B cell (primary cell): ENCODE measurements at regions not wholly inside any gene's neighbourhood (a gene's known extent, or its start where the extent isn't known, plus 50 kb on each side); places are given as distances from the start of the nearest gene placed in this dataset.

Experiments used
- ATAC-seq: fragments of 200-7000 bp; cut with Tn5 transposase; one replicate; pipeline ENCODE4 v1.10.0; 2021; ENCODE audit warnings: low read depth, mild to moderate bottlenecking, moderate number of reproducible peaks, moderate library complexity
- CTCF ChIA-PET: fragments of 350-600 bp; sonication (Branson Sonifier 250); formaldehyde crosslinking; loops from one replicate; lab custom pipeline; 2021; ENCODE audit warnings: antibody characterized with exemption, inconsistent platforms; lab: Charles Lee
- POLR2A ChIA-PET: fragments of 350-600 bp; sonication (Branson Sonifier 250); formaldehyde crosslinking; loops from one replicate; lab custom pipeline; 2021; ENCODE audit warnings: antibody characterized with exemption; lab: Charles Lee
- DNase-seq: peaks from one replicate; pipeline ENCODE4 v3.0.0; 2013
- H2AFZ ChIP-seq: 2 replicates; pipeline ENCODE4 v1.6.1; 2012; ENCODE audit warnings: mild to moderate bottlenecking, low read depth, low read length; ENCODE audit not compliant: insufficient read depth, poor library complexity, severe bottlenecking
- H3K27ac ChIP-seq, 2 donors: 1 replicate in 1 of 2; 2 replicates in 1 of 2; pipeline ENCODE4 v1.5.1; 2012 to 2013; ENCODE audit warnings: low read length in 2 of 2, mild to moderate bottlenecking in 2 of 2, moderate library complexity in 1 of 2
- H3K27me3 ChIP-seq, 4 experiments: fragments of 200-600 bp in 1 of 4; sonication (generic) in 1 of 4; replicated peaks in 1 of 4; 1 replicate in 2 of 4; 2 replicates in 2 of 4; pipeline versions ENCODE4 v1.6.1 to v1.7.0; 2013 to 2016; ENCODE audit warnings: low read length in 3 of 4, mild to moderate bottlenecking in 2 of 4, mixed read lengths in 1 of 4, moderate library complexity in 1 of 4; ENCODE audit not compliant: insufficient read depth in 4 of 4, control insufficient read depth in 3 of 4; ENCODE audit errors: control extremely low read depth in 1 of 4
- H3K36me3 ChIP-seq, 2 experiments: replicated peaks in 1 of 2; 1 replicate in 1 of 2; 2 replicates in 1 of 2; pipeline versions ENCODE4 v1.6.1 to v1.7.1; 2013; ENCODE audit warnings: low read length in 1 of 2; ENCODE audit not compliant: insufficient read depth in 2 of 2, control insufficient read depth in 1 of 2; ENCODE audit errors: control extremely low read depth in 1 of 2, extremely low read depth in 1 of 2
- H3K4me1 ChIP-seq, 2 donors: fragments of 200-600 bp in 1 of 2; sonication (generic) in 1 of 2; 1 replicate in 1 of 2; 2 replicates in 1 of 2; pipeline versions ENCODE4 v1.5.1 to v1.6.1; 2013 to 2017; ENCODE audit warnings: low read length in 2 of 2; ENCODE audit not compliant: control insufficient read depth in 2 of 2, insufficient read depth in 2 of 2
- H3K4me2 ChIP-seq: replicated peaks from 2 replicates; pipeline ENCODE3; 2012; ENCODE audit warnings: mild to moderate bottlenecking, low read depth, low read length; ENCODE audit not compliant: poor library complexity, severe bottlenecking
- H3K4me3 ChIP-seq, 5 experiments: fragments of 200-600 bp in 1 of 5; sonication (generic) in 1 of 5; 1 replicate in 3 of 5; 2 replicates in 2 of 5; pipeline versions ENCODE4 v1.5.1 to v1.7.0; 2011 to 2016; ENCODE audit warnings: low read length in 4 of 5, mild to moderate bottlenecking in 4 of 5, low read depth in 2 of 5, control low read depth in 1 of 5, moderate library complexity in 1 of 5; ENCODE audit not compliant: insufficient read depth in 1 of 5; ENCODE audit errors: control extremely low read depth in 1 of 5, extremely low read depth in 1 of 5
- H3K79me2 ChIP-seq: fragments of 200-600 bp; sonication (generic); one replicate; pipeline ENCODE4 v1.6.0; 2016; ENCODE audit warnings: low read length; ENCODE audit not compliant: control insufficient read depth, insufficient read depth
- H3K9ac ChIP-seq: fragments of 200-600 bp; sonication (generic); 2 replicates; pipeline ENCODE4 v1.6.1; 2017; ENCODE audit warnings: mild to moderate bottlenecking, low read length, moderate library complexity
- H3K9me3 ChIP-seq, 3 donors: one replicate each; pipeline versions ENCODE4 v1.6.1 to v1.7.1; 2013; ENCODE audit warnings: low read length in 2 of 3; ENCODE audit not compliant: control insufficient read depth in 2 of 3, insufficient read depth in 1 of 3; ENCODE audit errors: control extremely low read depth in 1 of 3
- H4K20me1 ChIP-seq: 2 replicates; pipeline ENCODE4 v1.6.0; 2012; ENCODE audit warnings: mild to moderate bottlenecking, low read length; ENCODE audit not compliant: insufficient read depth, control insufficient read depth, poor library complexity, severe bottlenecking
- H3K27ac Mint-ChIP-seq: one replicate; pipeline ENCODE4 v1.8.0; 2021; ENCODE audit warnings: mixed read lengths
- H3K27me3 Mint-ChIP-seq: one replicate; pipeline ENCODE4 v1.8.0; 2021; ENCODE audit warnings: mixed read lengths
- H3K4me1 Mint-ChIP-seq: one replicate; pipeline ENCODE4 v1.8.0; 2021; ENCODE audit warnings: mixed read lengths
- H3K4me3 Mint-ChIP-seq: one replicate; pipeline ENCODE4 v1.8.0; 2021; ENCODE audit warnings: mixed read lengths
- H3K9me3 Mint-ChIP-seq: one replicate; pipeline ENCODE4 v1.8.0; 2022; ENCODE audit warnings: mixed read lengths; ENCODE audit not compliant: insufficient read depth
- CTCF ChIP-seq: fragments of 200-600 bp; IDR thresholded peaks from one replicate; pipeline ENCODE4 v1.8.0; 2022; ENCODE audit warnings: antibody characterized with exemption, mild to moderate bottlenecking
- EZH2 ChIP-seq: IDR thresholded peaks from 2 replicates; pipeline ENCODE4 v1.6.1; 2012; ENCODE audit warnings: borderline replicate concordance, low read depth, mild to moderate bottlenecking, moderate library complexity, low read length; ENCODE audit not compliant: insufficient read depth, poor library complexity, severe bottlenecking
- WGBS: methylation state at CpG from one replicate; pipeline ENCODE4 v1.1.5; 2013; ENCODE audit warnings: missing lambda C conversion rate; ENCODE audit not compliant: insufficient coverage; 5-methylcytosine and 5-hydroxymethylcytosine counted together
- intact Hi-C: fragments of 100-400 bp; cut with micrococcal nuclease; formaldehyde crosslinking; loops from one replicate; pipeline ENCODE4 v1.10.0; 2022

GRCh38 chr12:131635491-131636122, 75.3 kb upstream of the SFSWAP start:
- H3K9ac ChIP-seq = no peak overlapping the region
- no peak overlapping the region for H3K27ac Mint-ChIP-seq
- H3K27ac ChIP-seq = no peak overlapping the region
- no peak overlapping the region for H3K4me3 Mint-ChIP-seq
- H3K4me2 ChIP-seq = no peak overlapping the region
- TF ChIP-seq CTCF = no peak
- TF ChIP-seq EZH2 = no peak
- peaks cover 42% of the 10 kb centered on the region for H3K27me3 Mint-ChIP-seq
- H3K9me3 Mint-ChIP-seq = no peaks in the 10 kb centered on the region
- ChIA-PET CTCF (no interaction called here), POLR2A (no interaction called here)
- peaks cover 0 to 2% (median 0%) of the 10 kb centered on the region in 3 donors for H3K9me3 ChIP-seq
- H4K20me1 ChIP-seq = no peaks in the 10 kb centered on the region
- ATAC-seq = no peak
- no peaks in the 10 kb centered on the region for H3K36me3 ChIP-seq
- H3K79me2 ChIP-seq = no peaks in the 10 kb centered on the region
- H2AFZ ChIP-seq = no peak overlapping the region
- intact Hi-C loops = no loop called here
- no CpG with 5 or more reads among the region's 6 CpGs for WGBS
- no peaks in the 10 kb centered on the region for H3K4me1 Mint-ChIP-seq
- H3K4me1 ChIP-seq = no peaks in the 10 kb centered on the region
- DNase-seq = no peak
- H3K4me3 ChIP-seq = no peak overlapping the region
- H3K27me3 ChIP-seq = peaks cover 0 to 13% (median 3%) of the 10 kb centered on the region in 4 experiments

- DNase-seq (no peak), ATAC-seq (no peak)
- H3K9ac ChIP-seq = no peak overlapping the region
- H3K4me2 ChIP-seq = no peak overlapping the region
- no peak overlapping the region for H3K27ac ChIP-seq
- H3K4me1 ChIP-seq = no peaks in the 10 kb centered on the region
- H3K27ac Mint-ChIP-seq = no peak overlapping the region
- H3K79me2 ChIP-seq = no peaks in the 10 kb centered on the region
- ChIA-PET CTCF (no interaction called here), POLR2A (no interaction called here)
- H2AFZ ChIP-seq = no peak overlapping the region
- H3K4me1 Mint-ChIP-seq = no peaks in the 10 kb centered on the region
- peaks cover 37% of the 10 kb centered on the region for H3K27me3 Mint-ChIP-seq
- no peak overlapping the region for H3K4me3 Mint-ChIP-seq
- 96% methylated on average over 7 of the region's 8 CpGs for WGBS
- H3K9me3 Mint-ChIP-seq = no peaks in the 10 kb centered on the region
- H3K36me3 ChIP-seq = no peaks in the 10 kb centered on the region
- H3K4me3 ChIP-seq = no peak overlapping the region
- TF ChIP-seq CTCF = no peak
- no peak for TF ChIP-seq EZH2
- peaks cover 0 to 13% (median 3%) of the 10 kb centered on the region in 4 experiments for H3K27me3 ChIP-seq
- no peaks in the 10 kb centered on the region for H4K20me1 ChIP-seq
- intact Hi-C loops = no loop called here
- peaks cover 0 to 2% (median 0%) of the 10 kb centered on the region in 3 donors for H3K9me3 ChIP-seq
Measured at GRCh38 chr12:131636266-131636665, 74.6 kb upstream of the SFSWAP start.
